Endothelial cell of umbilical vein (primary cell): ENCODE measurements at regions not wholly inside any gene's neighbourhood (a gene's known extent, or its start where the extent isn't known, plus 50 kb on each side); places are given as distances from the start of the nearest gene placed in this dataset.

Source experiments
- EZH2 ChIP-seq: IDR thresholded peaks from 2 replicates; pipeline ENCODE4 v1.6.1; 2012; ENCODE audit warnings: borderline replicate concordance, low read depth, mild to moderate bottlenecking, moderate library complexity, low read length, inconsistent platforms; ENCODE audit not compliant: severe bottlenecking
- FOS ChIP-seq: IDR thresholded peaks from 2 replicates; pipeline ENCODE4 v1.6.1; 2011; ENCODE audit warnings: mild to moderate bottlenecking, low read length, moderate library complexity, borderline replicate concordance; ENCODE audit not compliant: insufficient read depth
- GATA2 ChIP-seq: IDR thresholded peaks from 2 replicates; pipeline ENCODE4 v1.7.0; 2011; ENCODE audit warnings: low read depth, mild to moderate bottlenecking, moderate library complexity, mixed read lengths, low read length; ENCODE audit not compliant: insufficient read length, insufficient read depth
- JUN ChIP-seq: IDR thresholded peaks from 2 replicates; pipeline ENCODE4 v1.6.1; 2011; ENCODE audit warnings: borderline replicate concordance, low read depth; ENCODE audit not compliant: insufficient read length, insufficient read depth
- MYC ChIP-seq: IDR thresholded peaks from one replicate; pipeline ENCODE4 v1.6.1; 2011; ENCODE audit warnings: mild to moderate bottlenecking, low read depth, low read length
- POLR2A ChIP-seq: IDR thresholded peaks from 2 replicates; pipeline ENCODE4 v1.6.1; 2012; ENCODE audit warnings: low read depth, mild to moderate bottlenecking, control low read depth, low read length
- POLR2AphosphoS5 ChIP-seq: IDR thresholded peaks from 2 replicates; pipeline ENCODE4 v1.6.1; 2012; ENCODE audit warnings: low read depth, mild to moderate bottlenecking, control low read depth, low read length, moderate library complexity; ENCODE audit not compliant: insufficient read depth
- TF ChIP-seq, protein P1 (sequence below), 2 donors: IDR thresholded peaks; 1 replicate in 1 of 2; 2 replicates in 1 of 2; pipeline ENCODE4 v1.5.1; 2011; ENCODE audit warnings: low read length in 2 of 2, mild to moderate bottlenecking in 2 of 2, moderate library complexity in 2 of 2, control low read depth in 1 of 2, inconsistent platforms in 1 of 2, low read depth in 1 of 2; ENCODE audit not compliant: insufficient read depth in 1 of 2; ENCODE audit errors: extremely low read depth in 1 of 2
- TF ChIP-seq, protein P2 (sequence below): IDR thresholded peaks from 2 replicates; pipeline ENCODE4 v1.6.1; 2011; ENCODE audit not compliant: insufficient read depth, insufficient read length

DNA sequence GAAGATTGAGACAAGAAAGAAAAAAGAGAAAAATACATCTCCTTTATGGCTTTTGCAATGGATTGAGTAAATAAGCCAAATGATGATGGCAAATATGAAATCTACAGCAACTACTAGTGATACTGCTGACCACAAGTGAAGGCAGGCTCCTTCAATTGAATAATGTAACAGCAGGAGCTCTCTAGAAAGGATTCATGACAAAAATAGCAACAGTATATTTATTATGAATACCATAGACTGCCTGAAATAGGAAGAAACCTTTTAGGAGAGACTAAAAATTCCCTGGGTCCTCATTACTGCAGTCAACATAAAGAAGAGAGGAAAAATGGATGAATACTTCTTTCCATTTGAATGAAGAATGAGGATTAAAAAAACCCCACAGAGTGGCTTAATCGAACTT lies 306.8 kb upstream of the ANXA10 start:
- TF ChIP-seq GATA2, result no peak
- TF ChIP-seq, protein P1, sequence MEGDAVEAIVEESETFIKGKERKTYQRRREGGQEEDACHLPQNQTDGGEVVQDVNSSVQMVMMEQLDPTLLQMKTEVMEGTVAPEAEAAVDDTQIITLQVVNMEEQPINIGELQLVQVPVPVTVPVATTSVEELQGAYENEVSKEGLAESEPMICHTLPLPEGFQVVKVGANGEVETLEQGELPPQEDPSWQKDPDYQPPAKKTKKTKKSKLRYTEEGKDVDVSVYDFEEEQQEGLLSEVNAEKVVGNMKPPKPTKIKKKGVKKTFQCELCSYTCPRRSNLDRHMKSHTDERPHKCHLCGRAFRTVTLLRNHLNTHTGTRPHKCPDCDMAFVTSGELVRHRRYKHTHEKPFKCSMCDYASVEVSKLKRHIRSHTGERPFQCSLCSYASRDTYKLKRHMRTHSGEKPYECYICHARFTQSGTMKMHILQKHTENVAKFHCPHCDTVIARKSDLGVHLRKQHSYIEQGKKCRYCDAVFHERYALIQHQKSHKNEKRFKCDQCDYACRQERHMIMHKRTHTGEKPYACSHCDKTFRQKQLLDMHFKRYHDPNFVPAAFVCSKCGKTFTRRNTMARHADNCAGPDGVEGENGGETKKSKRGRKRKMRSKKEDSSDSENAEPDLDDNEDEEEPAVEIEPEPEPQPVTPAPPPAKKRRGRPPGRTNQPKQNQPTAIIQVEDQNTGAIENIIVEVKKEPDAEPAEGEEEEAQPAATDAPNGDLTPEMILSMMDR (IDR thresholded peaks at IDR 0.05; ENCODE audit: extremely low read depth in 1 of 2, insufficient read depth in 1 of 2, low read depth in 1 of 2, low read length in 2 of 2), result no peak
- TF ChIP-seq EZH2, result no peak
- TF ChIP-seq POLR2A, result no peak
- TF ChIP-seq, protein P2, sequence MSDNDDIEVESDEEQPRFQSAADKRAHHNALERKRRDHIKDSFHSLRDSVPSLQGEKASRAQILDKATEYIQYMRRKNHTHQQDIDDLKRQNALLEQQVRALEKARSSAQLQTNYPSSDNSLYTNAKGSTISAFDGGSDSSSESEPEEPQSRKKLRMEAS, result no peak
- no peak for TF ChIP-seq FOS
- TF ChIP-seq MYC, result no peak
- no peak for TF ChIP-seq POLR2AphosphoS5
- TF ChIP-seq JUN, result no peak
